ENCODE measurements at regions not wholly inside any gene's neighbourhood (a gene's known extent, or its start where the extent isn't known, plus 50 kb on each side); places are given as distances from the start of the nearest gene placed in this dataset.
"Not testable (repeated sequence)": the region's sequence is repeated elsewhere in the genome, so short reads cannot be mapped to it uniquely, and the experiment has no call there.

DNA sequence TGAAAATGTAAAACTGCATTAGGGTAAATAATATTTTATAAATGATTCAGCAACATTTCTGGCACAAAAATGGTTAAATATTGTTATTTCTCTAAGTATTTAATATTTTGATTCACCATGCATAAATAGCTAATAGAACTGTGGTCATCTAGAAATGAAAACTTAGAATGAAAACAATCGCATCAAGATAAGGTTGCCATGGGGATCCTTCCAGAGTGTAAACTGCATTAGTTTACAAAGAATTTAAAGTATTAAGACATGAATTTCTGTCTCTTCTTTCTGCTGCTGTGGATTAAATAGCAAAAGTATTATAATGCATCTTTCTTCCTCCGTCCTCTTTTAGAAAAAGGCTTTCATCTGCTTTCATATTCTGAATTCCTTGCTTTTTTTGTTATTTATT, 1064.6 kb upstream of the SLIT2 start:
- intact Hi-C loops (cut with DNase I), result no loop called here
- ATAC-seq, result no peak
- no peak for DNase-seq

DNA sequence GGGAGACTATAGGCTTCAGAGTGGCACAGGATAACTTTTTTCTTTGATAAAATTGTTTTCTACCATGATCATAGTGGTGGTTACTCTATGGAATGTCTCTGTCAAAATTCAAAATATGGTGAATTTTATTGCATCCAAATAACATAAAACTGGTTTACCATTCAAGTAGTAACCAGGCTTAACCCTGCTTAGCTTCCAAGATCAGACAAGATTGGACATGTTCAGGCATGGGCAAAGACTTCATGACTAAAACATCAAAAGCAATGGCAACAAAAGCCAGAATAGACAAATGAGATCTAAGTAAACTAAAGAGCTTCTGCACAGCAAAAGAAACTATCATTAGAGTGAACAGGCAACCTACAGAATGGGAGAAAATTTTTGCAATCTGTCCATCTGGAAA, 1070.1 kb upstream of the SLIT2 start:
- intact Hi-C loops (cut with DNase I); ATAC-seq; DNase-seq: not testable (repeated sequence)

DNA sequence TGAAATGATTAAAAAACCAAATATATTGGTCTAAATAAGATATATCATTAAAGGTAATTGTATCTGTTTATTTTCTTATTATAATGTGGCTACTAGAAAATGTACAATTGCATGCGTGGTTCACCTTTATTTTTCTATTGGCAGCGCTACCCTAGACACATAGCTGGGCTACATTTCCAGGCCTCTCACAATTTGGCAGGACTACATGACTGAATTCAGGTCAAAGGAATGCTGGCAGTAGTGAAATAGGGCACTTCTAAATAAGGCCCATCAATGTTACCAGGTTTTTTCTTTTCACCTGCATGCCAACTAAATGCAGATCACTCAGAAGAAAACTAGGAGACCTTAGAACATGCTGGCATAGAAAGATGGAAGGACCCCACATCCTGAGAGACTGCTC, 1072.9 kb upstream of the SLIT2 start:
- ATAC-seq (peak in 1 of 2 donors; percentile 30), DNase-seq (no peak)
- intact Hi-C loops (cut with DNase I), result no loop called here

DNA sequence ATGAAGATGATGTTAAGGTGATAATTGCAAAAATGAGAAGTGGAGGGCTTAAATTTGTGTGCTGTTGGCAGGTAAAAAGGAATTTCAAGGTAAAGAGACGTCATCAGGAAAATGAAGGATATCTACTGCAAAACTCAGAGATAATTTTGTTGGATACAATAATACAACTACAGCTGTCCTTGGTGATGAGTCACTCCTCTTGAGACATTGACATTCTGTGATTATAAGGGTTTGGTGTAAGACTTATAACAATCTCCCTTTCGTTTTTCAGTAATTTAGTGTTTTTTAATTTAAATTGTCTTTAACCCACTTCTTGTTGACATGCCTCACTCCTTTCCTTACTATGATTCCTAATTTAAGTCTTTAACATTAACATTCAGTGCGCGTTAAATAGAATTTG, 1074.1 kb upstream of the SLIT2 start:
- intact Hi-C loops (cut with DNase I), result no loop called here
- ATAC-seq, result no peak
- no peak for DNase-seq

DNA sequence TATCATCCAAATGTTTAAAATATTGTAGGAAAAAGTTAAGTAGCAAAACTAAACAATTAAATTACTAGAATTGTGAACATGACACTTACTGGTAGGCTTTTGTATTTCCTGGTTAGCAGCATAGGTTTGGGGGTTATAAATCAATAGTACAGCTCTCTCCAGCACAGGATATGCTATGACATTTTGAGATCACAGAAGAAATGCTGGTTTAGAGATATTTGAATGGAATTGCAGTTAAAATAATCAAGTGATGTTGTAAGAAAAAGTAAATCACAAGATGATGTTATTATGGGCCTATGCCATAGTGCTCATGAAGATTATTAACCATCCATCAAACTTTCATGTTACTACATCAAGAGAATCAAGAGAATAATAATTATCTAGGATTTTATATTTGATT, 1079.9 kb upstream of the SLIT2 start:
- DNase-seq, result no peak
- no peak for ATAC-seq
- intact Hi-C loops (cut with DNase I), result no loop called here

DNA sequence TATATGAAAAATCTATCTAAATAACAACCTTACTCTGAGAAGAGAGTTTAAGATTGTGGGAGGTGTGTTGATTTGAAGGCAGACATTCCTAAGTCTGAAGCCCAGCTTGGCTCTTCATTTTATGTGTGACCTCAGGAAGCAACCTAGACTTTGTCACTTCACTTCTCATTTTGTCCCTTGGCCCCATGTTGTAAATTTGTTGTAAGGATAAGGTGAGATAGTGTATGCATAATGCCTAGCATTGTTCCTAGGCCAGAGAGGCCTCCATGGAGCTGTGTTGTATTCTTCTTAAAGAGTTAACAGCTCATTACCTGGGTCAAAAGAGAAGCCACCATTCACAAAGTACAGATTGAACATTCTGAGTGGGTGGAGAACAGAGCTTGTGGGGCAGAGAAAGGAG, 1084.4 kb upstream of the SLIT2 start:
- intact Hi-C loops (cut with DNase I), result no loop called here
- ATAC-seq, result no peak
- no peak for DNase-seq

DNA sequence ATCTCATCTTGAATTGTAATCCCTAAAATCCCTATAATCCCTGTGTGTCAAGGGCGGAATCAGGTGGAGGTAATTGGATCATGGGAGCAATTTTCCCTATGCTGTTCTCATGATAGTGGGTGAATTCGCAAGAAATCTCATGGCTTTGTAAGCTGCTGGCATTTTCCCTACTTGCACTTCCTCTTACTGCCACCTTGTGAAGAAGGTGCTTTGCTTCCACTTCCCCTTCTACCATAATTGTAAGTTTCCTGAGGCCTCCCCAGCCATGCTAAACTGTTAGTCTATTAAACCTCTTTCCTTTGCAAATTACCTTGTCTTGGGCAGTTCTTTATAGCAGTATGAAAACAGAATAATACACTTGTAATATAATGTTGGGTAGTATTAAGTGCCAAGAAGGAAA, 1087.4 kb upstream of the SLIT2 start:
- DNase-seq, result no peak
- intact Hi-C loops (cut with DNase I), result no loop called here
- no peak for ATAC-seq

DNA sequence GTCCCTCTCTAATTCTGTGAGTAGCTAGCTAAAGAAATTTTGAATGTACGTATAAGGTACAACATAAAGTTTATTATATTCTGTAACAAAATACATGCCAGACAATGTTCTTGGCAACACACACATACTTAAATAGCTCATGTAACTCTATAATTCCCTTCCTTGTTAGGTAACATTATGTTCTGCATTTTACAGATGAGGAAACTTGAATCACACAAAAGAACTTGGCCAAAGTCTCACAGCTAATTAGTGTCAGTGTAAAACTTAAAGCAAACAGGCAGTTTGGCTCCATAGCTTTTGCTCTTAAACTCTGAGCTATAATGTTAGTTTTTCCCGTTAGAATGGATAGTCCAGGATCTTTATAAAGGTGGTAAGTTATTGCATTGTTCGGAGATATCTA, 1091.8 kb upstream of the SLIT2 start:
- no peak for ATAC-seq
- DNase-seq, result no peak
- intact Hi-C loops (cut with DNase I), result no loop called here

DNA sequence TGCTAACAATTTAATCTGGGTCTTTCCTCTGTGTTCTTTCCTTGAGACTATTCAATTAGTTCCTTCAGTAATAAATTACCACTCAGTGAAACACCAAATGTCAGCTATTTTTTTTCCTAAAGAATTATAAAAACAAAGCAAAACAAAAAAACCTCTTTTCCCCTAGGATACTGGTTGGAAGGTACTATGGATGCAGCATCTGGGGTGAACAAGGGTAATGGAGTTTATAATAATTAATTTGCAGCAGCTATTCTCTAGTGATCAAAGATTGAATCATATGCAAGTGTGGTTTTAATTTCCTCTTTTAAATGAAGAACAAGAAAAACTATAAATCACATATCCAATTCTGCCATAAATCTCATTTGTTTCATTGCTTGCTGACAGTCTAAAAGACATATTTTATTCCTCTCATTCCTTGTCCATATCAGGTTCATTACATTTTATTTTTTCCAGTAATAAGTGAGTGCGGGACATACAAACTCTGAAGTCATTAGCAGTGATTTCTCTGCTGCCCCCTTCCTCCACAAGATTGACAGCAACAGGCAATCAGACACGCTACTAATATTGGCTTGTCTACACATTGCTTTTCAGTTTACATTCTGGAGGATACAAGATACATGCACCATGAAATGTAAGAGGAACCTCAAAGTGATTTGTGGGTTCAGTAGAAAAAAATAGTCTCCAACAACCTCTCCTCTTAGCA, 1093.4 kb upstream of the SLIT2 start:
- ATAC-seq (no peak), DNase-seq (no peak)
- intact Hi-C loops (cut with DNase I), result no loop called here

DNA sequence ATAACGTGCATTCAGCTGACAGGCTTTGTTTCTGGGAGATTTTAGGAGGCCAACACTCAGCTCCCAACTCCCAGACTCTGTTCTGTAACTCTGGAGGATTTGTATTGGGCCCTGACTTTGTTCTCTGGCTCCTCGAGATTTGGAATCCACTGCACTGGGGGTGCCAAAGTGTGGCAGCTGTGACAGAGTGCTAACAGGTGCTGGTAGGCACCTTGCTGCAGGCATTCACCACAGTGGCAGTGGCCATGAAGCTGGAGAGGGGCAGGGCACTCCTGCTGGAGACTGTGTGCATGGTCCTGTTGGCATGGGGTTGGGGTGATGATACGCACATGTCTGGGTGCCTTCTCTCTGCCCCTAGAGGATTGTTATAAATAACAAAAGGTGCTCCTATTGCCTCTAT, 1094.9 kb upstream of the SLIT2 start:
- intact Hi-C loops (cut with DNase I), result no loop called here
- no peak for ATAC-seq
- DNase-seq, result no peak

DNA sequence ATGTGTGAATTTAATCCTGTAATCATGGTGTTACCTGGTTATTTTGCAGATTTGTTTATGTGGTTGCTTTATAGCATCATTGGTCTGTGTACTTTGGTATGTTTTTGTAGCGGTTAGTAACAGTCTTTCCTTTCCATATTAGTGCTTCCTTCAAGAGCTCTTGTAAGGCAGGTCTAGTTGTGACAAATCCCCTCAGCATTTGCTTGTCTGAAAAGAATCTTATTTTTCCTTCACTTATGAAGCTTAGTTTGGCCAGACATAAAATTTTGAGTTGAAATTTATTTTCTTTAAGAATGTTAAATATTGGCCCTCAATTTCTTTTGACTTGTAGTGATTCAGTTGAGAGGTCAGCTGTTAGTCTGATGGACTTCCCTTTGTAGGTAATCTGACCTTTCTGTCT, 1096.1 kb upstream of the SLIT2 start:
- intact Hi-C loops (cut with DNase I), result no loop called here
- ATAC-seq (no peak), DNase-seq (no peak)

DNA sequence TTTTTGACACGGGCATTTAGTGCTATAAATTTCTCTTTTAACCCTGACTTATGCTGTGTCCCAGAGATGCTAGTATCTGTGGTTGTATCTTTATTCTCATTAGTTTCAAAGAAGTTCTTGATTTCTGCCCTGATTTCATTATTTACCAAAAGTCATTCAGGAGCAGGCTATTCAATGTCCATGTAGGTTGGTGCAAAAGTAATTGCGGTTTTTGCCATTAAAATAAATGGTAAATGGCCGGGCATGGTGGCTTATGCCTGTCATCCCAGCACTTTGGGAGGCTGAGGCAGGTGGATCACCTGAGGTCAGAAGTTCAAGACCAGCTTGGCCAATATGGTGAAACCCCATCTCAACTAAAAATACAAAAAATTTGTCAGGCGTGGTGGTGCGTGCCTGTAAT, 1097.4 kb upstream of the SLIT2 start:
- intact Hi-C loops (cut with DNase I); ATAC-seq; DNase-seq: not testable (repeated sequence)

DNA sequence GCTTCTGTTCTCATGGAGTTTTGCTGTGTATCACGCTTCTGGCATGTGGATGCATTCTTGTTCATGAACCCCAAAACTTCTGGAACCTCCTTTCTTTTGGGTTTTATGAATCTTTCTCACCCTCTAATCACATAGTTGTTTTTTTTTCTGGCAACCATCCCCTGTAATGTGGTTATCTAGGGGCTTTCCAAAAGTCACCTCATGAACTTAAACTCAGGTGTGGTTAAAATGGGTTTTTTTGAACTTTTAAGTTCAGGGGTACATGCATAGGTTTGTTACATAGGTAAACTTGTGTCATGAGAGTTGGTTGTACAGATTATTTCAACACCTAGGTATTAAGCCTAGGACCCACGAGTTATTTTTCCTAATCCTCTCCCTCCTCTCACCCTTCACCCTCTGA, 1099.4 kb upstream of the SLIT2 start:
- intact Hi-C loops (cut with DNase I), result no loop called here
- no peak for ATAC-seq
- DNase-seq, result no peak

DNA sequence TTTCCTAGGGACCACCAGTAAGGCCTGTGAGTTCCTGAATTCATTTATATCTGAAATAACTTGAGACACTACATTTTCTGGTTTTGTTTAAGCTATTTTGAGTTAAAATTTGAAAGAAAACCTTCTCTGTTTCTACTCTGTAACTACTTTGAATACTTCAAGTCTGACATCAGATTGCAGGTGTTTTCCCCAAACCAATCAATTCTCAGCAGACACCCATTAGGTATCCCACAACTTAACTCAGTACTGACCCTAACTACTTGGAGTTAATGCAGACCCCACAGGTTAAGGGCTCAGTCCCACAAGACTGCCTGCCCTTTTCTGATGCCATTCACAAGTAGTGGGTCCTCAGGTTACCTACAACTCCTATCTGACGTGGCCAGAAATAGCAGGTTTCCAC, 1100.0 kb upstream of the SLIT2 start:
- ATAC-seq (no peak), DNase-seq (no peak)
- intact Hi-C loops (cut with DNase I), result no loop called here

DNA sequence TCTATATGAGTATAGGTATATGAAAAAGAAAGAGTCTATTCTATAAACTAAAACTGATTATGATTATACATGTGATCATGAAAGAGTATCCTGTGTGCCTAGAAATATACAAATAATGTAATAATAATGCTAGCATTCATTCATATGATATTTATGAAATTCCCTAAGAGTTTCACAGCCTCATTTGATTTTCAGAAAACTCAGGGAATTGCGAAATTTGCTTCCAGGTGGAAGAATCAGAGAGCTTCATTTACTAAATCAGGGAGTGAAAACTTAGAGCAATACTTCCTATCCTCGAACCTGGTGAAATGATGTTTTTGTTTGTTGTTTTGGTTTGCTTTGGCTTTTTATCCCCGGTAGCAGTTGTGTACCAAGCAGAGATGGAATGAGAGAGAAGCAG, 1105.7 kb upstream of the SLIT2 start:
- DNase-seq (no peak), ATAC-seq (no peak)
- intact Hi-C loops (cut with DNase I), result no loop called here

DNA sequence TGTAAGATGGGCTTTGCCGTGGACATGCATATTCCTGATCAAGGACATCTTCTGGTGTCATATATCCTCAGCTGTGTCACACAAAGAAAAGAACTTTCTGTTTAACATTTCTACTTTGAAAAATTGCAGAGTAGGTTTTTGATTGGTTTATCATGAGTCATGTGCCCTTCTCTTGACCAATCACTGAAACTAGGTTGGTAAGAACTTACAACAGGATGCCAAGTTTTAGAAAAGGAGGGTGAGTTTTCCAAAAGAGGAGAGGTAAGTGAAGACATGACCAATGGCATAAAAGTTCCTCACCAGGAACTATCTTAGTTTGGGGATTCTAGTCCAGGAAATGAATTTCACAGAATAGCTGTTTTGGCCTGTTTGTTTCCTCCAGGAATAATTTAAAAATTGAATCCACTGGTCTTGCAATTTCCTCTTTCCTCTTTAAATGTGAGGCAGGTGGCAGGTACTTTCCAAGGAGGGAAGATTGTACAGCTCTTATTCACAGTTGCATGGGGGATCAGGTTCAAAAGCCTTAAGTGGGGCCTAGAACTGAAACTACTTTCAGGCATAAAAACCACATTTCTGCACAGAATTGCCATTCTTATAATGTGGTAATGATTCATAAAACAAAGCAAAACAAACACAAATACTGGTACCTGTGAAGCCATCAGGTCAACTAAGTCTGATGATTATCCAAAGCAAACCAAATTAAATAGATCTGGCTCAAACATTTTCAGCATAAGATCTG, 1114.5 kb upstream of the LCORL start:
- no peak for DNase-seq
- intact Hi-C loops (cut with DNase I), result no loop called here
- no peak for ATAC-seq

DNA sequence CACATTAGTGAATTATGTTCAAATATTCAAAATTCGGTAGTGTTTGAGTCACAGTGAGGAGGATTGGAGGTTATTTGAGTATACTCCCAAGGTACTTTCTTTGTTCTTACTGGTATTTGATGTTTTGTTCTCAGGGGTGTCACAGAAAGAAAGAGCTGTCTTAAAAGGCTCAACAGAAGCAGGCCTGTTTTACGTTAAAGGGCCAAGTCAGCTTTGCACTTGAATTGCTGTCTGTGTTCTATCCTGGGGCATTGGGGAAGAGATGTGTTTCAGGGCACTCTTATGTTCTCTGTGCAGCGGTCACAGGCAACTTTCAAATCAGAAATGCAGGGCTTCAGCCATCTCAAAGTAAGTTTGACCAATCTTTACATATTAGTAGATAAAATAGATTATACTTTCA, 1113.1 kb upstream of the LCORL start:
- intact Hi-C loops (cut with DNase I), result no loop called here
- no peak for ATAC-seq
- no peak for DNase-seq

DNA sequence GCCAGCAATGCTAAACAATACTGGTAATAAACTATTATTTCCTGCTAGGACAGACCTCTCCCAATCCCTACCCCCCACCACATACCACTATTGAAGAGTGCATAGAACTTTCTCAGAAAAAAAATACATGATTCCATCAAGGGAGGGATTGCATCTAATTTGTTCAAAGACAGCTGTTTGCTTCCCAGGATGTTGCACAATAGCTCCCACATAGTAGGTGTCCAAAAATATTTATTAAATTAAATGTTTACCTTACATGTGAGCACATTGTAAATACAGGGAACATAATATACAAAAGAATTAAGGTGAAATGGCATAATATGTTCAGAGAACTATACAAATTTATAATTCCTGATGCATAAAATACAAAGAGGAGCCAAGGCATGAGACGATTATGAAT, 1111.8 kb upstream of the LCORL start:
- intact Hi-C loops (cut with DNase I), result no loop called here
- ATAC-seq, result no peak
- DNase-seq, result no peak

DNA sequence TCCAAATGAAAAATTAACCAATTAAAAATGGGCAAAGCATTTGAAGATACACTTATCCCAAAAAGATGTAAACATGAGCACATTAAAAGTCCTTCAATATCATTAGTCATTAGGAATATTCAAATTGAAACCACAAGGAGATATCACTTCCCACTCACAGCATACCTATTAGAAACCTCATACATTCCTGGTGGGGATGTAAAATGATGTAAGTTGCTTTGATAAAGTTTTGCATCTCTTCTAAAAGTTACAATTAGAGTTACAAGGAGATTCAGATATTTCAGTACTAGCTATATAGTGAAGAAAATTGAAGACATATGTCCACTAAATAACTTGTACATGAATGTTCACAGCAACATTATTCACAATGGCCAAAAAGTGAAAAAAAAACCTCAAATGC, 1109.3 kb upstream of the LCORL start:
- DNase-seq (no peak), ATAC-seq (no peak)
- intact Hi-C loops (cut with DNase I), result no loop called here

DNA sequence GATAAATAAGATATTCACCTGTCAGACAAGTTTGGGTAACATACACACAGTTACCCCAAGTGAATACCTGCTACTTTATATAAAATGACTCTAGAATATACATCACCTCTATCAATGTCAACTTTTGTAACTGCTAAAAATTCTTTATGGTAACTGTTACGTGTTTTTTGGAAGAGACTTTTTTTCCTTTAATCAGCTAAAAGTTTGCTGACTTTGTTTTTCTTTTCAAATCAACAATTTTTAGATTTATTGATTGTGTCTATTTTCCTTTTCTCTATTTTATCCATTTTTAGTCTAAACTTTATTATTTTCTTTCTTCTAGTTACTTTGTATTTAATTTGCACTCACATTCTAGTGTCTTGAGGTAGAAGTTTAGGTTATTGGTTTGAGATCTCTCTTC, 1106.6 kb upstream of the LCORL start:
- intact Hi-C loops (cut with DNase I), result no loop called here
- ATAC-seq, result no peak
- no peak for DNase-seq

DNA sequence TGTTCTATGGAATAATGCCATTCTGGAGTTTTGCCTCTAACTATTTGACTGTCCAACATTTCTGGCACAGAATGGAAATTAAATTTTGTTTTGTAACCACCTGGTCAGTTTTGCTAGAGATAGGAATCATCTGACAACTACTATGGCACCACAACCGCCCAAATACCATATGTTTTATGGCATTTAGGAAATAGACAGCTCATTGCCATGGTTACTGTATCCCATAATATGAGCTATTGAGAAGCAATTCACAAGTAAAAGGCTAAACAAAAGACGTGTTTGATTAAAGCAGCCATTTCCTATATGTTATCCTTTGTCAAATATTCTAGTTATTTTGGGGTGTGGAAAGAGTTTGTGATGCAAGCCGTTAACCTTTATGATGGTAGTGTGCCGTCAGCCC, 1105.3 kb upstream of the LCORL start:
- DNase-seq (no peak), ATAC-seq (no peak)
- intact Hi-C loops (cut with DNase I), result no loop called here
